Prostate gland (tissue), 2 donors: ENCODE measurements at regions not wholly inside any gene's neighbourhood (a gene's known extent, or its start where the extent isn't known, plus 50 kb on each side); places are given as distances from the start of the nearest gene placed in this dataset.

Source experiments
- POLR2A ChIP-seq: fragments of 450-650 bp; IDR thresholded peaks from one replicate; pipeline ENCODE4 v1.6.1; 2016; ENCODE audit warnings: antibody characterized with exemption, mild to moderate bottlenecking
- TF ChIP-seq, protein P1 (sequence below), 4 experiments: fragments of 200-600 bp in 2 of 4; fragments of 450-650 bp in 2 of 4; sonication (generic) in 2 of 4; IDR thresholded peaks; 1 replicate in 3 of 4; 2 replicates in 1 of 4; pipeline ENCODE4 v1.5.1; 2016 to 2019; ENCODE audit warnings: antibody characterized with exemption in 4 of 4, mild to moderate bottlenecking in 2 of 4, moderate library complexity in 2 of 4

DNA sequence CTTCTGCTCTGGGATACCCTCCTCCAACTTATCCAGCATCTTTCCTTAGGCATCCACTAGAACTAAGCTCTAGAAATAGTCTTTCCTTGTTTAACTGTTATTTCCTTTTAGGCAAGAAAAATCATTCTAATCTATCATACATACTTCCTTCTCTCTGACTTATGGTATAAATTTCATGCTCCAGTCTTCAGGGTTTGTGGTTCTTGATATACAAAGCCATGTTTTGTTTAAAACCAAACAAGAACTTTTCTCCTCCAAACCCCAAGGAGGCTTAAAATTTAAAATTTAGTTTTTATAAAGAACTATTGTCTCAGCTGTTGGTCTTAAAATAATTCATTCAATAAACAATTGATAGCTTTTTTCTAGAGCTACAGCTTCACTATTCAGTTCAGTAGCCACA is 77.2 kb downstream of the CD164 start:
- TF ChIP-seq, protein P1, sequence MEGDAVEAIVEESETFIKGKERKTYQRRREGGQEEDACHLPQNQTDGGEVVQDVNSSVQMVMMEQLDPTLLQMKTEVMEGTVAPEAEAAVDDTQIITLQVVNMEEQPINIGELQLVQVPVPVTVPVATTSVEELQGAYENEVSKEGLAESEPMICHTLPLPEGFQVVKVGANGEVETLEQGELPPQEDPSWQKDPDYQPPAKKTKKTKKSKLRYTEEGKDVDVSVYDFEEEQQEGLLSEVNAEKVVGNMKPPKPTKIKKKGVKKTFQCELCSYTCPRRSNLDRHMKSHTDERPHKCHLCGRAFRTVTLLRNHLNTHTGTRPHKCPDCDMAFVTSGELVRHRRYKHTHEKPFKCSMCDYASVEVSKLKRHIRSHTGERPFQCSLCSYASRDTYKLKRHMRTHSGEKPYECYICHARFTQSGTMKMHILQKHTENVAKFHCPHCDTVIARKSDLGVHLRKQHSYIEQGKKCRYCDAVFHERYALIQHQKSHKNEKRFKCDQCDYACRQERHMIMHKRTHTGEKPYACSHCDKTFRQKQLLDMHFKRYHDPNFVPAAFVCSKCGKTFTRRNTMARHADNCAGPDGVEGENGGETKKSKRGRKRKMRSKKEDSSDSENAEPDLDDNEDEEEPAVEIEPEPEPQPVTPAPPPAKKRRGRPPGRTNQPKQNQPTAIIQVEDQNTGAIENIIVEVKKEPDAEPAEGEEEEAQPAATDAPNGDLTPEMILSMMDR (IDR thresholded peaks at IDR 0.05), result no peak
- TF ChIP-seq POLR2A, result no peak
